ENCODE measurements at regions not wholly inside any gene's neighbourhood (a gene's known extent, or its start where the extent isn't known, plus 50 kb on each side); places are given as distances from the start of the nearest gene placed in this dataset.

GRCh38 chr2:31666878-31667277 lies 86.1 kb upstream of the SRD5A2 start:
- TF ChIP-seq ZNF8 (CRISPR knock-in tag; IDR thresholded peaks at IDR 0.05) (no peak), TCF4 (CRISPR knock-in tag; IDR thresholded peaks at IDR 0.05; ENCODE audit: borderline replicate concordance) (no peak), PPARA (CRISPR knock-in tag; IDR thresholded peaks at IDR 0.05; ENCODE audit: borderline replicate concordance) (no peak), SNAI2 (CRISPR knock-in tag; IDR thresholded peaks at IDR 0.05) (no peak), CSDC2 (CRISPR knock-in tag; IDR thresholded peaks at IDR 0.05) (no peak), GLIS3 (CRISPR knock-in tag; IDR thresholded peaks at IDR 0.05) (no peak), BACH2 (CRISPR knock-in tag; IDR thresholded peaks at IDR 0.05; ENCODE audit: borderline replicate concordance) (no peak), ISL1 (CRISPR knock-in tag; IDR thresholded peaks at IDR 0.05) (no peak), TOX (CRISPR knock-in tag; IDR thresholded peaks at IDR 0.05; ENCODE audit: borderline replicate concordance) (no peak), ESRRG (CRISPR knock-in tag; IDR thresholded peaks at IDR 0.05) (no peak), RARB (CRISPR knock-in tag; IDR thresholded peaks at IDR 0.05) (no peak), ARNTL (CRISPR knock-in tag; IDR thresholded peaks at IDR 0.05; ENCODE audit: borderline replicate concordance, low read depth) (no peak), ZFP30 (CRISPR knock-in tag; IDR thresholded peaks at IDR 0.05) (no peak), ZC3H10 (CRISPR knock-in tag; IDR thresholded peaks at IDR 0.05) (no peak), ZNF565 (CRISPR knock-in tag; conservative IDR thresholded peaks at IDR 0.05; ENCODE audit: low read depth) (no peak)
- TF ChIP-seq, protein P1, sequence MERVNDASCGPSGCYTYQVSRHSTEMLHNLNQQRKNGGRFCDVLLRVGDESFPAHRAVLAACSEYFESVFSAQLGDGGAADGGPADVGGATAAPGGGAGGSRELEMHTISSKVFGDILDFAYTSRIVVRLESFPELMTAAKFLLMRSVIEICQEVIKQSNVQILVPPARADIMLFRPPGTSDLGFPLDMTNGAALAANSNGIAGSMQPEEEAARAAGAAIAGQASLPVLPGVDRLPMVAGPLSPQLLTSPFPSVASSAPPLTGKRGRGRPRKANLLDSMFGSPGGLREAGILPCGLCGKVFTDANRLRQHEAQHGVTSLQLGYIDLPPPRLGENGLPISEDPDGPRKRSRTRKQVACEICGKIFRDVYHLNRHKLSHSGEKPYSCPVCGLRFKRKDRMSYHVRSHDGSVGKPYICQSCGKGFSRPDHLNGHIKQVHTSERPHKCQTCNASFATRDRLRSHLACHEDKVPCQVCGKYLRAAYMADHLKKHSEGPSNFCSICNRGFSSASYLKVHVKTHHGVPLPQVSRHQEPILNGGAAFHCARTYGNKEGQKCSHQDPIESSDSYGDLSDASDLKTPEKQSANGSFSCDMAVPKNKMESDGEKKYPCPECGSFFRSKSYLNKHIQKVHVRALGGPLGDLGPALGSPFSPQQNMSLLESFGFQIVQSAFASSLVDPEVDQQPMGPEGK (CRISPR knock-in tag; IDR thresholded peaks at IDR 0.05; ENCODE audit: borderline replicate concordance), result no peak
- TF ChIP-seq, protein P2, sequence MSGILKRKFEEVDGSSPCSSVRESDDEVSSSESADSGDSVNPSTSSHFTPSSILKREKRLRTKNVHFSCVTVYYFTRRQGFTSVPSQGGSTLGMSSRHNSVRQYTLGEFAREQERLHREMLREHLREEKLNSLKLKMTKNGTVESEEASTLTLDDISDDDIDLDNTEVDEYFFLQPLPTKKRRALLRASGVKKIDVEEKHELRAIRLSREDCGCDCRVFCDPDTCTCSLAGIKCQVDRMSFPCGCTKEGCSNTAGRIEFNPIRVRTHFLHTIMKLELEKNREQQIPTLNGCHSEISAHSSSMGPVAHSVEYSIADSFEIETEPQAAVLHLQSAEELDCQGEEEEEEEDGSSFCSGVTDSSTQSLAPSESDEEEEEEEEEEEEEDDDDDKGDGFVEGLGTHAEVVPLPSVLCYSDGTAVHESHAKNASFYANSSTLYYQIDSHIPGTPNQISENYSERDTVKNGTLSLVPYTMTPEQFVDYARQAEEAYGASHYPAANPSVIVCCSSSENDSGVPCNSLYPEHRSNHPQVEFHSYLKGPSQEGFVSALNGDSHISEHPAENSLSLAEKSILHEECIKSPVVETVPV (CRISPR knock-in tag; IDR thresholded peaks at IDR 0.05), result no peak
- TF ChIP-seq, protein P3, sequence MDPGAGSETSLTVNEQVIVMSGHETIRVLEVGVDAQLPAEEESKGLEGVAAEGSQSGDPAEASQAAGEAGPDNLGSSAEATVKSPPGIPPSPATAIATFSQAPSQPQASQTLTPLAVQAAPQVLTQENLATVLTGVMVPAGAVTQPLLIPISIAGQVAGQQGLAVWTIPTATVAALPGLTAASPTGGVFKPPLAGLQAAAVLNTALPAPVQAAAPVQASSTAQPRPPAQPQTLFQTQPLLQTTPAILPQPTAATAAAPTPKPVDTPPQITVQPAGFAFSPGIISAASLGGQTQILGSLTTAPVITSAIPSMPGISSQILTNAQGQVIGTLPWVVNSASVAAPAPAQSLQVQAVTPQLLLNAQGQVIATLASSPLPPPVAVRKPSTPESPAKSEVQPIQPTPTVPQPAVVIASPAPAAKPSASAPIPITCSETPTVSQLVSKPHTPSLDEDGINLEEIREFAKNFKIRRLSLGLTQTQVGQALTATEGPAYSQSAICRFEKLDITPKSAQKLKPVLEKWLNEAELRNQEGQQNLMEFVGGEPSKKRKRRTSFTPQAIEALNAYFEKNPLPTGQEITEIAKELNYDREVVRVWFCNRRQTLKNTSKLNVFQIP (CRISPR knock-in tag; IDR thresholded peaks at IDR 0.05; ENCODE audit: borderline replicate concordance, low read depth), result no peak
- TF ChIP-seq, protein P4, sequence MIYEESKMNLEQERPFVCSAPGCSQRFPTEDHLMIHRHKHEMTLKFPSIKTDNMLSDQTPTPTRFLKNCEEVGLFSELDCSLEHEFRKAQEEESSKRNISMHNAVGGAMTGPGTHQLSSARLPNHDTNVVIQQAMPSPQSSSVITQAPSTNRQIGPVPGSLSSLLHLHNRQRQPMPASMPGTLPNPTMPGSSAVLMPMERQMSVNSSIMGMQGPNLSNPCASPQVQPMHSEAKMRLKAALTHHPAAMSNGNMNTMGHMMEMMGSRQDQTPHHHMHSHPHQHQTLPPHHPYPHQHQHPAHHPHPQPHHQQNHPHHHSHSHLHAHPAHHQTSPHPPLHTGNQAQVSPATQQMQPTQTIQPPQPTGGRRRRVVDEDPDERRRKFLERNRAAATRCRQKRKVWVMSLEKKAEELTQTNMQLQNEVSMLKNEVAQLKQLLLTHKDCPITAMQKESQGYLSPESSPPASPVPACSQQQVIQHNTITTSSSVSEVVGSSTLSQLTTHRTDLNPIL (CRISPR knock-in tag; IDR thresholded peaks at IDR 0.05; ENCODE audit: low read depth), result no peak
- ATAC-seq, result no peak

GRCh38 chr2:31664949-31665724 lies 84.4 kb upstream of the SRD5A2 start:
- TF ChIP-seq PPARA (CRISPR knock-in tag; IDR thresholded peaks at IDR 0.05; ENCODE audit: borderline replicate concordance), result no peak
- no peak for TF ChIP-seq SNAI2 (CRISPR knock-in tag; IDR thresholded peaks at IDR 0.05)
- no peak for TF ChIP-seq ZNF8 (CRISPR knock-in tag; IDR thresholded peaks at IDR 0.05)
- no peak for TF ChIP-seq ARNTL (CRISPR knock-in tag; IDR thresholded peaks at IDR 0.05; ENCODE audit: borderline replicate concordance, low read depth)
- TF ChIP-seq ZNF565 (CRISPR knock-in tag; conservative IDR thresholded peaks at IDR 0.05; ENCODE audit: low read depth), result no peak
- no peak for TF ChIP-seq BACH2 (CRISPR knock-in tag; IDR thresholded peaks at IDR 0.05; ENCODE audit: borderline replicate concordance)
- TF ChIP-seq RARB (CRISPR knock-in tag; IDR thresholded peaks at IDR 0.05), result no peak
- ATAC-seq, result no peak

- ATAC-seq, result no peak
- TF ChIP-seq PPARA (CRISPR knock-in tag; IDR thresholded peaks at IDR 0.05; ENCODE audit: borderline replicate concordance) (no peak), GLIS3 (CRISPR knock-in tag; IDR thresholded peaks at IDR 0.05) (no peak), RARB (CRISPR knock-in tag; IDR thresholded peaks at IDR 0.05) (no peak), ZFP30 (CRISPR knock-in tag; IDR thresholded peaks at IDR 0.05) (no peak), ZNF70 (CRISPR knock-in tag; IDR thresholded peaks at IDR 0.05) (no peak), ZFP3 (CRISPR knock-in tag; IDR thresholded peaks at IDR 0.05) (no peak)
- TF ChIP-seq, protein P1 (CRISPR knock-in tag; IDR thresholded peaks at IDR 0.05; ENCODE audit: borderline replicate concordance), result no peak
Measured at GRCh38 chr2:31660812-31661335, 80.1 kb upstream of the SRD5A2 start.

Data from SK-N-SH treated with all-trans-retinoic acid at 6 μM for 48 hours (cell line).